ENCODE measurements at regions not wholly inside any gene's neighbourhood (a gene's known extent, or its start where the extent isn't known, plus 50 kb on each side); places are given as distances from the start of the nearest gene placed in this dataset.

DNA sequence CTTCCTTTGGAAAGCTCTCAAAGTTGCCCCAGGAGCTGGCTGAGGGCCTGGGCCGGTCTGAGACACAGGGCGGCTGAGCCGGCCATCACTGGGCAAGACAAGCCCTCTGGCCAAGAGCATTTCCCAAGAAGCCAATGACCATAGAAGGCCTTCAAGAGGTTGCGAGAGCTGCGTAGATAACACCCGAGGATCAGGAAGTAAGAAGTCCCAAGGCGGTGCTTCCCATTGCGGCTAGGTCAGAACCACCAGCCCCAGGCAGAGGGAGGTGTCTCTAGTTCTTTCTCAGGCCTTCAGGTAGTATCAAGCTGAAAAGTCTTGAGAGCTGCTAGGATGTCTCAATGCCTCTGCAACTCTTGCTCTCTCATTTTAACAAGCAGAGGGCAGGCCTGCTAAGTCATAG, 54.0 kb upstream of the C5orf58 start:
- in situ Hi-C loops (cut with MboI; ENCODE audit: low pct_unique_long_range_greater_than_20kb, low sequenced_read_pairs, unreplicated experiment), result no loop called here
- no peak for DNase-seq (ENCODE audit: low spot score)
- TF ChIP-seq, protein P1, sequence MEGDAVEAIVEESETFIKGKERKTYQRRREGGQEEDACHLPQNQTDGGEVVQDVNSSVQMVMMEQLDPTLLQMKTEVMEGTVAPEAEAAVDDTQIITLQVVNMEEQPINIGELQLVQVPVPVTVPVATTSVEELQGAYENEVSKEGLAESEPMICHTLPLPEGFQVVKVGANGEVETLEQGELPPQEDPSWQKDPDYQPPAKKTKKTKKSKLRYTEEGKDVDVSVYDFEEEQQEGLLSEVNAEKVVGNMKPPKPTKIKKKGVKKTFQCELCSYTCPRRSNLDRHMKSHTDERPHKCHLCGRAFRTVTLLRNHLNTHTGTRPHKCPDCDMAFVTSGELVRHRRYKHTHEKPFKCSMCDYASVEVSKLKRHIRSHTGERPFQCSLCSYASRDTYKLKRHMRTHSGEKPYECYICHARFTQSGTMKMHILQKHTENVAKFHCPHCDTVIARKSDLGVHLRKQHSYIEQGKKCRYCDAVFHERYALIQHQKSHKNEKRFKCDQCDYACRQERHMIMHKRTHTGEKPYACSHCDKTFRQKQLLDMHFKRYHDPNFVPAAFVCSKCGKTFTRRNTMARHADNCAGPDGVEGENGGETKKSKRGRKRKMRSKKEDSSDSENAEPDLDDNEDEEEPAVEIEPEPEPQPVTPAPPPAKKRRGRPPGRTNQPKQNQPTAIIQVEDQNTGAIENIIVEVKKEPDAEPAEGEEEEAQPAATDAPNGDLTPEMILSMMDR (IDR thresholded peaks at IDR 0.05; ENCODE audit: extremely low read depth, insufficient read depth, missing control alignments), result no peak

- in situ Hi-C loops (cut with MboI; ENCODE audit: low pct_unique_long_range_greater_than_20kb, low sequenced_read_pairs, unreplicated experiment), result loop anchor here (10.0 kb wide), 1 partner anchor 85 kb away; no protein-coding TSS in a partner anchor
Observed at GRCh38 chr5:170179626-170180025, 53.2 kb upstream of the C5orf58 start.

GRCh38 chr5:170181902-170182301, 50.9 kb upstream of the C5orf58 start:
- TF ChIP-seq, protein P1 (IDR thresholded peaks at IDR 0.05; ENCODE audit: extremely low read depth, insufficient read depth, missing control alignments), result no peak
- DNase-seq (ENCODE audit: low spot score), result no peak
- in situ Hi-C loops (cut with MboI; ENCODE audit: low pct_unique_long_range_greater_than_20kb, low sequenced_read_pairs, unreplicated experiment), result loop anchor here (10.0 kb wide), 1 partner anchor 87 kb away; no protein-coding TSS in a partner anchor

More at GRCh38 chr5:170179626-170180025, 53.2 kb upstream of the C5orf58 start:
- TF ChIP-seq, protein P1 (IDR thresholded peaks at IDR 0.05; ENCODE audit: extremely low read depth, insufficient read depth, missing control alignments), result no peak
- no peak for DNase-seq (ENCODE audit: low spot score)

DNA sequence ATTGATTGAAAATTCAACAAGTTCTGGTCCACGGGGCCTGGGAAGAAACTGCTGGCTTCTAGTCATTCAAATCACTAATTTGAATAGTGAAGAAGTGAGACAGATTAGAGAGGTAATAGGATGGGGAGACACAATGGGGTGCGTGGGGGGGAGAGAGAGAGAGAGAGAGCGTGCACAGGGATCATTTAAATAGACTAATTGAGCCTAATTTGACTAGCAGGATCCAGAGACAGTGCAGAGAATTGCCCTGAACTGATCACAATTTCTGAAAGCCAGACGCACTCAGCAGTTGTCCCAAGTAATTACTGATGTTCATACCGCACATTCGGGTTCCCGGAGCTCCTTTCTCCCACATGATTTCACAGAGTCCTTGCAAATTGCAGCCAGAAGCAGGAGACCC, 50.3 kb upstream of the C5orf58 start:
- in situ Hi-C loops (cut with MboI; ENCODE audit: low pct_unique_long_range_greater_than_20kb, low sequenced_read_pairs, unreplicated experiment), result loop anchor here (10.0 kb wide), 1 partner anchor 88 kb away; no protein-coding TSS in a partner anchor
- TF ChIP-seq, protein P1 (IDR thresholded peaks at IDR 0.05; ENCODE audit: extremely low read depth, insufficient read depth, missing control alignments), result no peak
- no peak for DNase-seq (ENCODE audit: low spot score)
